Natural killer cell (primary cell): ENCODE measurements at regions not wholly inside any gene's neighbourhood (a gene's known extent, or its start where the extent isn't known, plus 50 kb on each side); places are given as distances from the start of the nearest gene placed in this dataset.

Experiments used
- ATAC-seq, 3 donors: fragments of 150-1000 bp in 2 of 3; fragments of 200-7000 bp in 1 of 3; cut with Tn5 transposase; 1 replicate in 1 of 3; 2 replicates in 2 of 3; pipeline ENCODE4 v1.10.0; 2021; ENCODE audit warnings: mild to moderate bottlenecking in 2 of 3, moderate library complexity in 2 of 3
- DNase-seq, 2 donors: peaks; one replicate each; pipeline versions ENCODE4 v3.0.0 to v3.0.0-alpha.2; 2013 to 2021; ENCODE audit warnings: mixed read lengths in 1 of 2
- H3K27ac ChIP-seq: one replicate; pipeline ENCODE4 v1.5.1; 2013; ENCODE audit warnings: mild to moderate bottlenecking, low read length
- H3K27me3 ChIP-seq: one replicate; pipeline ENCODE4 v1.6.1; 2013; ENCODE audit warnings: low read length; ENCODE audit not compliant: control insufficient read depth, insufficient read depth
- H3K36me3 ChIP-seq: one replicate; pipeline ENCODE4 v1.6.1; 2013; ENCODE audit warnings: low read length; ENCODE audit not compliant: control insufficient read depth, insufficient read depth
- H3K4me1 ChIP-seq: one replicate; pipeline ENCODE4 v1.6.1; 2013; ENCODE audit warnings: low read length; ENCODE audit not compliant: control insufficient read depth, insufficient read depth
- H3K4me3 ChIP-seq: one replicate; pipeline ENCODE4 v1.5.1; 2013; ENCODE audit warnings: low read length
- H3K9me3 ChIP-seq: one replicate; pipeline ENCODE4 v1.6.1; 2013; ENCODE audit warnings: low read length; ENCODE audit not compliant: control insufficient read depth, insufficient read depth
- H3K27ac Mint-ChIP-seq, 2 donors: one replicate each; pipeline ENCODE4 v1.8.0; 2022; ENCODE audit warnings: mild to moderate bottlenecking in 2 of 2, mixed read lengths in 2 of 2, moderate library complexity in 1 of 2
- H3K27me3 Mint-ChIP-seq, 2 donors: one replicate each; pipeline ENCODE4 v1.8.0; 2022; ENCODE audit warnings: low read depth in 2 of 2, mixed read lengths in 2 of 2
- H3K36me3 Mint-ChIP-seq: one replicate; pipeline ENCODE4 v1.8.0; 2022; ENCODE audit warnings: mixed read lengths
- H3K4me1 Mint-ChIP-seq, 2 donors: one replicate each; pipeline ENCODE4 v1.8.0; 2022; ENCODE audit warnings: mixed read lengths in 2 of 2
- H3K4me3 Mint-ChIP-seq: one replicate; pipeline ENCODE4 v1.8.0; 2022; ENCODE audit warnings: mild to moderate bottlenecking, moderate library complexity, mixed read lengths
- H3K9me3 Mint-ChIP-seq, 2 donors: one replicate each; pipeline ENCODE4 v1.8.0; 2022; ENCODE audit warnings: mixed read lengths in 2 of 2
- CTCF ChIP-seq: fragments of 200-600 bp; IDR thresholded peaks from one replicate; pipeline ENCODE4 v1.8.0; 2022; ENCODE audit warnings: antibody characterized with exemption
- WGBS: methylation state at CpG from one replicate; pipeline ENCODE4 v1.1.7; 2013; ENCODE audit warnings: missing lambda C conversion rate; ENCODE audit not compliant: insufficient coverage; 5-methylcytosine and 5-hydroxymethylcytosine counted together
- intact Hi-C: fragments of 100-400 bp; cut with micrococcal nuclease; formaldehyde crosslinking; loops from one replicate; pipeline ENCODE4 v1.14.2; 2022

GRCh38 chr18:77940566-77940965 is 690.9 kb downstream of the GALR1 start:
- TF ChIP-seq CTCF = no peak
- H3K36me3 Mint-ChIP-seq = peaks cover 3% of the 10 kb centered on the region
- intact Hi-C loops = no loop called here
- H3K4me3 Mint-ChIP-seq = no peak overlapping the region
- Histone ChIP-seq H3K4me1 (no peaks in the 10 kb centered on the region), H3K36me3 (no peaks in the 10 kb centered on the region), H3K9me3 (no peaks in the 10 kb centered on the region), H3K4me3 (no peak overlapping the region), H3K27me3 (no peaks in the 10 kb centered on the region), H3K27ac (no peak overlapping the region)
- H3K27ac Mint-ChIP-seq = no peak overlapping the region
- peaks cover 0 to 2% of the 10 kb centered on the region in 2 donors for H3K27me3 Mint-ChIP-seq
- DNase-seq (no peak), ATAC-seq (no peak)
- H3K9me3 Mint-ChIP-seq = no peaks in the 10 kb centered on the region
- H3K4me1 Mint-ChIP-seq = no peaks in the 10 kb centered on the region
- 85% methylated on average over 9 of the region's 10 CpGs for WGBS

- Mint-ChIP-seq H3K4me1 (no peaks in the 10 kb centered on the region), H3K9me3 (no peaks in the 10 kb centered on the region), H3K4me3 (no peak overlapping the region), H3K36me3 (no peaks in the 10 kb centered on the region), H3K27ac (no peak overlapping the region), H3K27me3 (peaks cover 0 to 2% of the 10 kb centered on the region in 2 donors)
- H3K4me3 ChIP-seq = no peak overlapping the region
- H3K27me3 ChIP-seq = no peaks in the 10 kb centered on the region
- no peak overlapping the region for H3K27ac ChIP-seq
- H3K4me1 ChIP-seq = no peaks in the 10 kb centered on the region
- intact Hi-C loops = no loop called here
- no peaks in the 10 kb centered on the region for H3K9me3 ChIP-seq
- WGBS = 79% methylated on average over 7 of the region's 7 CpGs
- DNase-seq (no peak), ATAC-seq (no peak)
- no peaks in the 10 kb centered on the region for H3K36me3 ChIP-seq
- no peak for TF ChIP-seq CTCF
These were observed 694.9 kb downstream of the GALR1 start for GRCh38 chr18:77944533-77944932.

GRCh38 chr18:77948567-77948966 is 698.9 kb downstream of the GALR1 start:
- DNase-seq = no peak
- no peak for TF ChIP-seq CTCF
- Mint-ChIP-seq H3K27ac (no peak overlapping the region), H3K4me1 (no peaks in the 10 kb centered on the region), H3K27me3 (peaks cover 0 to 2% of the 10 kb centered on the region in 2 donors), H3K9me3 (peaks cover 0 to 3% of the 10 kb centered on the region in 2 donors), H3K4me3 (no peak overlapping the region), H3K36me3 (no peaks in the 10 kb centered on the region)
- Histone ChIP-seq H3K27ac (no peak overlapping the region), H3K27me3 (no peaks in the 10 kb centered on the region), H3K4me3 (no peak overlapping the region), H3K9me3 (no peaks in the 10 kb centered on the region), H3K36me3 (no peaks in the 10 kb centered on the region), H3K4me1 (no peaks in the 10 kb centered on the region)
- WGBS = 21% methylated on average over 2 of the region's 2 CpGs
- no peak for ATAC-seq
- intact Hi-C loops = no loop called here

GRCh38 chr18:77949355-77949973 is 699.8 kb downstream of the GALR1 start:
- ATAC-seq (no peak), DNase-seq (no peak)
- Histone ChIP-seq H3K36me3 (no peaks in the 10 kb centered on the region), H3K27ac (no peak overlapping the region), H3K4me1 (no peaks in the 10 kb centered on the region), H3K27me3 (no peaks in the 10 kb centered on the region), H3K9me3 (no peaks in the 10 kb centered on the region), H3K4me3 (no peak overlapping the region)
- H3K4me3 Mint-ChIP-seq = no peak overlapping the region
- intact Hi-C loops = no loop called here
- 86% methylated on average over 7 of the region's 7 CpGs for WGBS
- no peaks in the 10 kb centered on the region for H3K36me3 Mint-ChIP-seq
- no peaks in the 10 kb centered on the region for H3K4me1 Mint-ChIP-seq
- TF ChIP-seq CTCF = no peak
- no peak overlapping the region for H3K27ac Mint-ChIP-seq
- peaks cover 0 to 3% of the 10 kb centered on the region in 2 donors for H3K9me3 Mint-ChIP-seq
- peaks cover 0 to 2% of the 10 kb centered on the region in 2 donors for H3K27me3 Mint-ChIP-seq
